K562 (cell line): ENCODE measurements at regions not wholly inside any gene's neighbourhood (a gene's known extent, or its start where the extent isn't known, plus 50 kb on each side); places are given as distances from the start of the nearest gene placed in this dataset.

Source experiments
- ATAC-seq: fragments of 200-7000 bp; cut with Tn5 transposase; 3 replicates; pipeline ENCODE4 v1.9.1; 2020; ENCODE audit warnings: moderate library complexity
- BruUV-seq: library from RNA; stranded (reverse); fragments of 400-500 nt; replicated peaks from 2 replicates; lab custom pipeline; 2021; lab: Mats Ljungman, UMichigan
- CTCF ChIA-PET: fragments of 300-600 bp; formaldehyde crosslinking; extraction: SDS; loops from one replicate; lab custom pipeline; 2021; ENCODE audit warnings: low intra/inter-chr PET ratio; lab: Yijun Ruan, JAX
- POLR2A ChIA-PET: fragments of 300-600, 350-650 bp; sonication (Branson Sonifier 250); formaldehyde crosslinking; extraction: SDS; loops from one replicate; lab custom pipeline; 2021; ENCODE audit warnings: antibody characterized with exemption, inconsistent platforms; lab: Yijun Ruan, JAX
- DNase-seq, 4 experiments: peaks; one replicate each; pipeline versions ENCODE4 v3.0.0 to v3.0.0-alpha.2; 2011 to 2018; ENCODE audit warnings: low spot score in 3 of 4, mixed read lengths in 3 of 4; ENCODE audit errors: extremely low read depth in 1 of 4
- FAIRE-seq: peaks from 2 replicates; lab custom pipeline; 2011; peaks lifted over from hg19 to GRCh38; lab: Jason Lieb, UNC
- H2AFZ ChIP-seq: 2 replicates; pipeline ENCODE4 v1.6.0; 2011; ENCODE audit warnings: low read depth, low read length, control low read depth, inconsistent platforms
- H3K27ac ChIP-seq: fragments of 200-600 bp; 3 replicates; pipeline ENCODE4 v1.8.0; 2011; ENCODE audit warnings: low read depth, mild to moderate bottlenecking, control low read depth, inconsistent platforms, low read length, moderate library complexity, mixed read lengths; ENCODE audit errors: extremely low read depth
- H3K27me3 ChIP-seq, 2 experiments: fragments of 300-600 bp in 1 of 2; 2 replicates in 1 of 2; 3 replicates in 1 of 2; pipeline versions ENCODE4 v1.6.0 to v1.8.0; 2011; ENCODE audit warnings: inconsistent platforms in 2 of 2, low read length in 2 of 2, mild to moderate bottlenecking in 1 of 2, mixed read lengths in 1 of 2, moderate library complexity in 1 of 2; ENCODE audit not compliant: control insufficient read depth in 2 of 2, insufficient read depth in 2 of 2
- H3K36me3 ChIP-seq: fragments of 300-600 bp; 3 replicates; pipeline ENCODE4 v1.8.0; 2011; ENCODE audit warnings: mild to moderate bottlenecking, low read length, inconsistent platforms; ENCODE audit not compliant: control insufficient read depth, insufficient read depth
- H3K4me1 ChIP-seq, 2 experiments: fragments of 200-600 bp in 1 of 2; replicated peaks in 1 of 2; 2 replicates in 1 of 2; 3 replicates in 1 of 2; pipeline versions ENCODE4 v1.5.1 to v1.8.0; 2011; ENCODE audit warnings: inconsistent platforms in 2 of 2, low read length in 2 of 2, mild to moderate bottlenecking in 1 of 2, mixed read lengths in 1 of 2, moderate library complexity in 1 of 2; ENCODE audit not compliant: control insufficient read depth in 2 of 2, insufficient read depth in 2 of 2
- H3K4me2 ChIP-seq: 2 replicates; pipeline ENCODE4 v1.6.1; 2011; ENCODE audit warnings: low read length, control low read depth, inconsistent platforms, mixed read lengths; ENCODE audit not compliant: insufficient read depth
- H3K4me3 ChIP-seq: fragments of 200-600 bp; sonication (generic), shearing (Covaris generic); 2 replicates; pipeline ENCODE4 v1.5.1; 2016; ENCODE audit warnings: control low read depth, inconsistent platforms
- H3K79me2 ChIP-seq: fragments of 200-600 bp; 3 replicates; pipeline ENCODE4 v1.8.0; 2011; ENCODE audit warnings: low read length, inconsistent platforms; ENCODE audit not compliant: control insufficient read depth, insufficient read depth
- H3K9ac ChIP-seq, 2 experiments: 2 replicates each; pipeline versions ENCODE4 v1.6.0 to v1.6.1; 2011; ENCODE audit warnings: low read depth in 2 of 2, low read length in 2 of 2, control low read depth in 1 of 2, inconsistent platforms in 1 of 2, mild to moderate bottlenecking in 1 of 2, mixed read lengths in 1 of 2; ENCODE audit not compliant: insufficient read depth in 1 of 2
- H3K9me1 ChIP-seq: one replicate; pipeline ENCODE4 v1.6.0; 2011; ENCODE audit warnings: inconsistent platforms, mild to moderate bottlenecking, low read length, moderate library complexity; ENCODE audit not compliant: control insufficient read depth, insufficient read depth
- H3K9me3 ChIP-seq: replicated peaks from 2 replicates; pipeline ENCODE4 v1.5.1; 2011; ENCODE audit warnings: low read depth, low read length, inconsistent platforms; ENCODE audit not compliant: control insufficient read depth, insufficient read depth
- H4K20me1 ChIP-seq: replicated peaks from 2 replicates; pipeline ENCODE4 v1.6.1; 2011; ENCODE audit warnings: low read length, inconsistent platforms, mixed read lengths; ENCODE audit not compliant: control insufficient read depth, insufficient read depth
- CHCHD3 ChIP-seq: fragments of 250-450 bp; sonication (Bioruptor Pico); IDR thresholded peaks from 2 replicates; pipeline ENCODE4 v2.1.2; 2022; ENCODE audit warnings: mild to moderate bottlenecking
- EHMT2 ChIP-seq: fragments of 450-650 bp; IDR thresholded peaks from 2 replicates; pipeline ENCODE4 v1.6.1; 2018; ENCODE audit warnings: antibody characterized with exemption
- EP400 ChIP-seq: fragments of 450-650 bp; IDR thresholded peaks from 2 replicates; pipeline ENCODE4 v1.6.1; 2017; ENCODE audit warnings: antibody characterized with exemption, mild to moderate bottlenecking, moderate library complexity
- FOXK1 ChIP-seq: sonication (generic); formaldehyde crosslinking; IDR thresholded peaks from 2 replicates; pipeline ENCODE4 v1.8.0; 2022; ENCODE audit warnings: missing genetic modification reagents, mild to moderate bottlenecking, borderline replicate concordance
- HLTF ChIP-seq: fragments of 450-650 bp; IDR thresholded peaks from 2 replicates; pipeline ENCODE4 v1.6.1; 2016
- HNRNPL ChIP-seq: fragments of 200-400 bp; formaldehyde crosslinking; IDR thresholded peaks from 2 replicates; pipeline ENCODE4 v1.6.1; 2017; ENCODE audit warnings: low read depth, mild to moderate bottlenecking, low read length
- ILF3 ChIP-seq: fragments of 450-650 bp; IDR thresholded peaks from 2 replicates; pipeline ENCODE4 v1.6.1; 2018; ENCODE audit warnings: antibody characterized with exemption, mild to moderate bottlenecking, moderate library complexity, borderline replicate concordance
- KAT2B ChIP-seq: IDR thresholded peaks from one replicate; pipeline ENCODE4 v1.6.1; 2012; ENCODE audit warnings: low read depth, mild to moderate bottlenecking, control low read depth, inconsistent platforms, low read length, moderate library complexity
- MCM2 ChIP-seq: fragments of 450-650 bp; IDR thresholded peaks from 2 replicates; pipeline ENCODE4 v1.6.1; 2017; ENCODE audit warnings: low read depth, mild to moderate bottlenecking
- PML ChIP-seq: IDR thresholded peaks from 2 replicates; pipeline ENCODE4 v1.6.1; 2012; ENCODE audit warnings: low read length, inconsistent platforms
- RBM22 ChIP-seq: fragments of 200-400 bp; formaldehyde crosslinking; IDR thresholded peaks from 2 replicates; pipeline ENCODE4 v1.6.1; 2018; ENCODE audit warnings: low read length, low read depth; ENCODE audit not compliant: poor library complexity, severe bottlenecking
- SFPQ ChIP-seq: fragments of 200-400 bp; formaldehyde crosslinking; IDR thresholded peaks from 2 replicates; pipeline ENCODE4 v1.6.1; 2017; ENCODE audit warnings: mild to moderate bottlenecking, low read depth, low read length, moderate library complexity
- SIN3B ChIP-seq: fragments of 450-650 bp; IDR thresholded peaks from 2 replicates; pipeline ENCODE4 v1.6.1; 2017; ENCODE audit warnings: low read depth, mild to moderate bottlenecking, moderate library complexity
- SMAD2 ChIP-seq: fragments of 150-350 bp; IDR thresholded peaks from 2 replicates; pipeline ENCODE4 v1.6.1; 2014; ENCODE audit warnings: low read depth, mild to moderate bottlenecking, low read length
- TAF7 ChIP-seq: fragments of 450-650 bp; IDR thresholded peaks from 2 replicates; pipeline ENCODE4 v1.6.1; 2016; ENCODE audit warnings: missing genetic modification characterization, missing compliant biosample characterization
- U2AF1 ChIP-seq: fragments of 200-400 bp; formaldehyde crosslinking; optimal IDR thresholded peaks from 2 replicates; pipeline ENCODE3; 2017; ENCODE audit warnings: mild to moderate bottlenecking, low read depth, low read length, moderate library complexity
- ZBTB17 ChIP-seq: fragments of 450-650 bp; formaldehyde crosslinking; IDR thresholded peaks from 2 replicates; pipeline ENCODE4 v1.4.0; 2020; ENCODE audit warnings: mild to moderate bottlenecking
- ZNF253 ChIP-seq: fragments of 250-450 bp; sonication (Bioruptor Pico); conservative IDR thresholded peaks from 2 replicates; pipeline ENCODE4 v1.6.1; 2021; ENCODE audit warnings: mild to moderate bottlenecking
- ZNF431 ChIP-seq: sonication (generic); formaldehyde crosslinking; IDR thresholded peaks from 2 replicates; pipeline ENCODE4 v1.8.0; 2022; ENCODE audit warnings: mild to moderate bottlenecking, missing genetic modification reagents
- WGBS: fragments of 100-300 bp; shearing (Covaris generic); methylation state at CpG from one replicate; pipeline ENCODE4 v1.1.6; 2016; ENCODE audit warnings: low coverage, mixed read lengths; ENCODE audit not compliant: insufficient coverage; ENCODE audit errors: missing lambda C conversion rate; 5-methylcytosine and 5-hydroxymethylcytosine counted together
- in situ Hi-C: fragments of 300-500 bp; cut with MboI; formaldehyde crosslinking; loops from 4 replicates; pipeline ENCODE4 v1.15.0; 2018; ENCODE audit warnings: inconsistent platforms, mixed read lengths
- intact Hi-C: fragments of 100-400 bp; cut with micrococcal nuclease; formaldehyde crosslinking; loops from 2 replicates; pipeline ENCODE4 v1.14.2; 2022

GRCh38 chr13:32949820-32950219 lies 66.4 kb upstream of the KL start:
- ATAC-seq: no peak
- in situ Hi-C loops (no loop called here), intact Hi-C loops (no loop called here)
- no peaks in the 10 kb centered on the region for H4K20me1 ChIP-seq
- H3K4me1 ChIP-seq: no peaks in the 10 kb centered on the region
- no peaks in the 10 kb centered on the region for H3K36me3 ChIP-seq
- peaks cover 0 to 6% of the 10 kb centered on the region in 2 experiments; a peak in 2 of 5 replicates for H3K27me3 ChIP-seq
- H3K79me2 ChIP-seq: no peaks in the 10 kb centered on the region
- H3K4me2 ChIP-seq: no peak overlapping the region
- H3K4me3 ChIP-seq: no peak overlapping the region
- no peak for TF ChIP-seq EP400
- TF ChIP-seq MCM2: no peak
- no peak for TF ChIP-seq ZNF431
- TF ChIP-seq TAF7: no peak
- TF ChIP-seq HLTF: no peak
- no peak overlapping the region for H3K27ac ChIP-seq
- no TSS peak for BruUV-seq
- no peaks in the 10 kb centered on the region for H3K9me1 ChIP-seq
- no peak for FAIRE-seq
- H3K9ac ChIP-seq: no peak overlapping the region
- WGBS: 0% methylated on average over 2 of the region's 2 CpGs
- CTCF ChIA-PET: no interaction called here
- H2AFZ ChIP-seq: no peak overlapping the region
- no peak for DNase-seq
- H3K9me3 ChIP-seq: no peaks in the 10 kb centered on the region
- POLR2A ChIA-PET: no interaction called here

GRCh38 chr13:32951580-32951979 lies 64.6 kb upstream of the KL start:
- no peak for TF ChIP-seq FOXK1 (CRISPR knock-in tag)
- TF ChIP-seq RBM22: no peak
- no peak for TF ChIP-seq PML
- TF ChIP-seq SFPQ: no peak
- no peak for TF ChIP-seq EHMT2
- no peak for TF ChIP-seq ILF3
- TF ChIP-seq ZNF253 (CRISPR knock-in tag): no peak
- no peak for TF ChIP-seq HNRNPL
- TF ChIP-seq U2AF1: no peak
- TF ChIP-seq SIN3B: no peak
- no peak for TF ChIP-seq ZBTB17 (CRISPR knock-in tag)
- no peak for TF ChIP-seq CHCHD3 (CRISPR knock-in tag)
- TF ChIP-seq SMAD2: no peak
- TF ChIP-seq KAT2B: no peak
- H3K4me1 ChIP-seq: no peaks in the 10 kb centered on the region
- H3K27me3 ChIP-seq: peaks cover 0 to 6% of the 10 kb centered on the region in 2 experiments; a peak in 2 of 5 replicates
- FAIRE-seq (no peak), DNase-seq (no peak), ATAC-seq (no peak)
- 0% methylated on average over 1 of the region's 1 CpG for WGBS
- BruUV-seq: no TSS peak
- in situ Hi-C loops (no loop called here), intact Hi-C loops (no loop called here)
- no peaks in the 10 kb centered on the region; the same call in 1 of the 2 replicates for H4K20me1 ChIP-seq
- no peak overlapping the region for H3K4me2 ChIP-seq
- H3K27ac ChIP-seq: no peak overlapping the region
- CTCF ChIA-PET: no interaction called here
- H3K9me1 ChIP-seq: no peaks in the 10 kb centered on the region
- H3K9me3 ChIP-seq: no peaks in the 10 kb centered on the region
- H3K4me3 ChIP-seq: no peak overlapping the region
- no peak overlapping the region for H2AFZ ChIP-seq
- no peaks in the 10 kb centered on the region for H3K79me2 ChIP-seq
- no peak overlapping the region for H3K9ac ChIP-seq
- no peaks in the 10 kb centered on the region for H3K36me3 ChIP-seq
- POLR2A ChIA-PET: no interaction called here
